Neural crest cell (in vitro differentiated cells): ENCODE measurements at regions not wholly inside any gene's neighbourhood (a gene's known extent, or its start where the extent isn't known, plus 50 kb on each side); places are given as distances from the start of the nearest gene placed in this dataset.
"Not testable (repeated sequence)": the region's sequence is repeated elsewhere in the genome, so short reads cannot be mapped to it uniquely, and the experiment has no call there.

Experiments used
- DNase-seq: peaks from one replicate; pipeline ENCODE4 v3.0.0; 2021; ENCODE audit warnings: low read depth, mixed read lengths, low spot score
- H3K27ac Mint-ChIP-seq: one replicate; pipeline ENCODE4 v1.8.0; 2021; ENCODE audit warnings: mild to moderate bottlenecking, mixed read lengths; ENCODE audit not compliant: unreplicated experiment
- H3K27me3 Mint-ChIP-seq: 2 replicates; pipeline ENCODE4 v1.8.0; 2021; ENCODE audit warnings: low read depth, mild to moderate bottlenecking, mixed read lengths
- H3K36me3 Mint-ChIP-seq: 2 replicates; pipeline ENCODE4 v1.8.0; 2021; ENCODE audit warnings: low read depth, mild to moderate bottlenecking, mixed read lengths
- H3K4me1 Mint-ChIP-seq: 2 replicates; pipeline ENCODE4 v1.8.0; 2021; ENCODE audit warnings: mixed read lengths
- H3K4me3 Mint-ChIP-seq: one replicate; pipeline ENCODE4 v1.8.0; 2021; ENCODE audit warnings: mild to moderate bottlenecking, mixed read lengths
- H3K9me3 Mint-ChIP-seq: 2 replicates; pipeline ENCODE4 v1.8.0; 2021; ENCODE audit warnings: mixed read lengths
- CTCF ChIP-seq: fragments of 200-600 bp; sonication (generic); conservative IDR thresholded peaks from 2 replicates; pipeline ENCODE4 v1.5.0; 2021; ENCODE audit warnings: antibody characterized with exemption, mild to moderate bottlenecking

- no peak for DNase-seq
- no peak for TF ChIP-seq CTCF
- Mint-ChIP-seq H3K4me3 (no peak overlapping the region), H3K4me1 (peaks cover 17% of the 10 kb centered on the region), H3K9me3 (peaks cover 4% of the 10 kb centered on the region), H3K27ac (no peak overlapping the region), H3K27me3 (peaks cover 4% of the 10 kb centered on the region), H3K36me3 (no peaks in the 10 kb centered on the region)
Observed at GRCh38 chr1:208728815-208729214, 484.6 kb upstream of the PLXNA2 start.

- H3K9me3 Mint-ChIP-seq, result peaks cover 3% of the 10 kb centered on the region
- H3K36me3 Mint-ChIP-seq, result no peaks in the 10 kb centered on the region
- no peak for TF ChIP-seq CTCF
- no peak overlapping the region for H3K4me3 Mint-ChIP-seq
- H3K4me1 Mint-ChIP-seq, result peaks cover 17% of the 10 kb centered on the region
- peaks cover 4% of the 10 kb centered on the region for H3K27me3 Mint-ChIP-seq
- H3K27ac Mint-ChIP-seq, result no peak overlapping the region
- no peak for DNase-seq
Observed at GRCh38 chr1:208731981-208732821, 488.0 kb upstream of the PLXNA2 start.

GRCh38 chr1:208737161-208737560, 493.0 kb upstream of the PLXNA2 start:
- no peak overlapping the region for H3K4me3 Mint-ChIP-seq
- peaks cover 9% of the 10 kb centered on the region for H3K9me3 Mint-ChIP-seq
- no peak for TF ChIP-seq CTCF
- no peak for DNase-seq
- H3K27me3 Mint-ChIP-seq, result peaks cover 4% of the 10 kb centered on the region
- peaks cover 13% of the 10 kb centered on the region for H3K4me1 Mint-ChIP-seq
- H3K27ac Mint-ChIP-seq, result no peak overlapping the region
- peaks cover 2% of the 10 kb centered on the region for H3K36me3 Mint-ChIP-seq

- TF ChIP-seq CTCF, result no peak
- Mint-ChIP-seq H3K36me3 (peaks cover 2% of the 10 kb centered on the region), H3K27ac (no peak overlapping the region), H3K4me3 (no peak overlapping the region), H3K27me3 (peaks cover 4% of the 10 kb centered on the region), H3K9me3 (peaks cover 9% of the 10 kb centered on the region), H3K4me1 (peaks cover 7% of the 10 kb centered on the region)
- DNase-seq, result no peak
Observed at GRCh38 chr1:208737922-208738321, 493.7 kb upstream of the PLXNA2 start.

GRCh38 chr1:208739636-208740035, 495.5 kb upstream of the PLXNA2 start:
- not testable (repeated sequence) for H3K4me3 Mint-ChIP-seq, H3K36me3 Mint-ChIP-seq, DNase-seq, H3K27ac Mint-ChIP-seq, H3K9me3 Mint-ChIP-seq, H3K27me3 Mint-ChIP-seq, H3K4me1 Mint-ChIP-seq

- H3K27me3 Mint-ChIP-seq, result no peaks in the 10 kb centered on the region
- no peak overlapping the region for H3K27ac Mint-ChIP-seq
- H3K4me1 Mint-ChIP-seq, result no peaks in the 10 kb centered on the region
- no peak for DNase-seq
- peaks cover 13% of the 10 kb centered on the region for H3K9me3 Mint-ChIP-seq
- peaks cover 2% of the 10 kb centered on the region for H3K36me3 Mint-ChIP-seq
- H3K4me3 Mint-ChIP-seq, result no peak overlapping the region
- no peak for TF ChIP-seq CTCF
Observed at GRCh38 chr1:208741296-208741695, 497.1 kb upstream of the PLXNA2 start.
